ENCODE measurements at regions not wholly inside any gene's neighbourhood (a gene's known extent, or its start where the extent isn't known, plus 50 kb on each side); places are given as distances from the start of the nearest gene placed in this dataset.

- TF ChIP-seq CTCF (IDR thresholded peaks at IDR 0.05; ENCODE audit: low read depth, low read length) (no peak), EZH2phosphoT487 (IDR thresholded peaks at IDR 0.05; ENCODE audit: low read depth) (no peak)
These were observed 185.9 kb upstream of the NEIL3 start for GRCh38 chr4:177123811-177124210.
